GM23338 (cell line): ENCODE measurements at regions not wholly inside any gene's neighbourhood (a gene's known extent, or its start where the extent isn't known, plus 50 kb on each side); places are given as distances from the start of the nearest gene placed in this dataset.

ENCODE experiments used
- ATAC-seq: fragments of 200-7000 bp; cut with Tn5 transposase; 3 replicates; pipeline ENCODE4 v1.9.1; 2020
- DNase-seq: peaks from one replicate; pipeline ENCODE4 v3.0.0-alpha.2; 2015; ENCODE audit warnings: low spot score
- H2AFZ ChIP-seq: fragments of 200-600 bp; sonication (generic); 2 replicates; pipeline ENCODE4 v1.8.0; 2016; ENCODE audit warnings: antibody characterized with exemption, mild to moderate bottlenecking, moderate library complexity
- H3F3A ChIP-seq: fragments of 200-600 bp; sonication (generic); replicated peaks from 2 replicates; pipeline ENCODE4 v1.8.0; 2017; ENCODE audit warnings: antibody characterized with exemption, mixed run types, low read depth
- H3K27ac ChIP-seq: fragments of 200-600 bp; sonication (generic); 2 replicates; pipeline ENCODE4 v1.6.1; 2016; ENCODE audit warnings: low read depth
- H3K27me3 ChIP-seq: fragments of 200-600 bp; sonication (generic); 2 replicates; pipeline ENCODE4 v1.8.0; 2016; ENCODE audit warnings: mild to moderate bottlenecking, mixed run types, moderate library complexity; ENCODE audit not compliant: insufficient read depth
- H3K36me3 ChIP-seq: fragments of 200-600 bp; sonication (generic); 2 replicates; pipeline ENCODE4 v1.8.0; 2016; ENCODE audit warnings: mild to moderate bottlenecking; ENCODE audit not compliant: insufficient read depth
- H3K4me1 ChIP-seq: fragments of 200-600 bp; sonication (generic); 2 replicates; pipeline ENCODE4 v1.8.0; 2016; ENCODE audit warnings: mild to moderate bottlenecking, moderate library complexity; ENCODE audit not compliant: insufficient read depth
- H3K4me2 ChIP-seq: fragments of 200-600 bp; sonication (generic); 2 replicates; pipeline ENCODE4 v1.7.1; 2017; ENCODE audit warnings: mixed run types
- H3K4me3 ChIP-seq: fragments of 200-600 bp; sonication (generic); 2 replicates; pipeline ENCODE4 v1.6.1; 2016; ENCODE audit warnings: mixed run types
- H3K79me2 ChIP-seq: fragments of 200-600 bp; sonication (generic); replicated peaks from 2 replicates; pipeline ENCODE4 v1.8.0; 2017; ENCODE audit warnings: mild to moderate bottlenecking; ENCODE audit not compliant: insufficient read depth
- H3K9me2 ChIP-seq: fragments of 200-600 bp; sonication (generic); 2 replicates; pipeline ENCODE4 v1.8.0; 2017; ENCODE audit not compliant: insufficient read depth
- H4K20me1 ChIP-seq: fragments of 200-600 bp; sonication (generic); replicated peaks from 2 replicates; pipeline ENCODE4 v1.8.0; 2017; ENCODE audit warnings: mild to moderate bottlenecking; ENCODE audit not compliant: insufficient read depth
- H3K27ac Mint-ChIP-seq: 2 replicates; pipeline ENCODE4 v1.8.0; 2020; ENCODE audit warnings: inconsistent platforms, mild to moderate bottlenecking, moderate library complexity, mixed read lengths
- H3K27me3 Mint-ChIP-seq: 3 replicates; pipeline ENCODE4 v1.8.0; 2022; ENCODE audit warnings: low read depth, mild to moderate bottlenecking, moderate library complexity, mixed read lengths, inconsistent platforms; ENCODE audit not compliant: insufficient read depth, poor library complexity
- H3K36me3 Mint-ChIP-seq: 3 replicates; pipeline ENCODE4 v1.8.0; 2021; ENCODE audit warnings: low read depth, mild to moderate bottlenecking, inconsistent platforms, moderate library complexity, mixed read lengths
- H3K4me1 Mint-ChIP-seq: 3 replicates; pipeline ENCODE4 v1.8.0; 2020; ENCODE audit warnings: mild to moderate bottlenecking, inconsistent platforms, mixed read lengths
- H3K4me3 Mint-ChIP-seq: 3 replicates; pipeline ENCODE4 v1.8.0; 2021; ENCODE audit warnings: moderate library complexity, mild to moderate bottlenecking, inconsistent platforms, mixed read lengths
- H3K9me3 Mint-ChIP-seq: 3 replicates; pipeline ENCODE4 v1.8.0; 2020; ENCODE audit warnings: moderate library complexity, mild to moderate bottlenecking, inconsistent platforms, mixed read lengths
- CREB1 ChIP-seq: fragments of 250-450 bp; sonication (Bioruptor Pico); IDR thresholded peaks from 2 replicates; pipeline ENCODE4 v1.5.0; 2020; ENCODE audit warnings: low read depth, mild to moderate bottlenecking, moderate library complexity
- CTCF ChIP-seq, 2 experiments: fragments of 200-600 bp in 1 of 2; sonication (generic) in 1 of 2; conservative IDR thresholded peaks; 2 replicates each; pipeline versions ENCODE4 v1.5.1 to v1.6.1; 2016 to 2017; ENCODE audit warnings: antibody characterized with exemption in 2 of 2, low read depth in 2 of 2, mild to moderate bottlenecking in 2 of 2, moderate library complexity in 1 of 2
- ETS1 ChIP-seq: IDR thresholded peaks from 2 replicates; pipeline ENCODE4 v1.6.1; 2016; ENCODE audit warnings: antibody characterized with exemption
- EZH2 ChIP-seq: fragments of 200-600 bp; sonication (generic); IDR thresholded peaks from one replicate; pipeline ENCODE4 v1.8.0; 2017; ENCODE audit warnings: antibody characterized with exemption, mild to moderate bottlenecking, low read depth; ENCODE audit not compliant: unreplicated experiment
- EZH2phosphoT487 ChIP-seq: fragments of 200-600 bp; sonication (generic); IDR thresholded peaks from one replicate; pipeline ENCODE4 v1.8.1; 2018; ENCODE audit warnings: antibody characterized with exemption; ENCODE audit not compliant: unreplicated experiment
- JUNB ChIP-seq: IDR thresholded peaks from one replicate; pipeline ENCODE4 v1.6.1; 2016; ENCODE audit warnings: antibody characterized with exemption; ENCODE audit not compliant: unreplicated experiment
- NANOG ChIP-seq: IDR thresholded peaks from 2 replicates; pipeline ENCODE4 v1.6.1; 2016; ENCODE audit warnings: antibody characterized with exemption, borderline replicate concordance
- POLR2AphosphoS5 ChIP-seq: IDR thresholded peaks from 2 replicates; pipeline ENCODE4 v1.6.1; 2016; ENCODE audit warnings: antibody characterized with exemption, low read depth
- REST ChIP-seq: IDR thresholded peaks from one replicate; pipeline ENCODE4 v1.6.1; 2018; ENCODE audit warnings: antibody characterized with exemption; ENCODE audit not compliant: unreplicated experiment
- STAT1 ChIP-seq: IDR thresholded peaks from one replicate; pipeline ENCODE4 v1.6.1; 2016; ENCODE audit warnings: antibody characterized with exemption; ENCODE audit not compliant: unreplicated experiment
- ZNF114 ChIP-seq: fragments of 250-450 bp; sonication (Bioruptor Pico); IDR thresholded peaks from 2 replicates; pipeline ENCODE4 v1.5.0; 2020; ENCODE audit warnings: mild to moderate bottlenecking, moderate library complexity
- ZNF331 ChIP-seq: fragments of 250-450 bp; sonication (Bioruptor Pico); IDR thresholded peaks from 2 replicates; pipeline ENCODE4 v1.5.0; 2020; ENCODE audit warnings: low read depth, mild to moderate bottlenecking, moderate library complexity
- ZNF462 ChIP-seq: fragments of 250-450 bp; sonication (Bioruptor Pico); IDR thresholded peaks from 2 replicates; pipeline ENCODE4 v1.5.0; 2020; ENCODE audit warnings: mild to moderate bottlenecking, moderate library complexity

GRCh38 chr5:173796721-173797495 is 91.2 kb upstream of the CPEB4 start:
- Histone ChIP-seq H3K4me1 (no peaks in the 10 kb centered on the region), H3K27ac (no peak overlapping the region), H3K4me2 (no peak overlapping the region), H3K79me2 (no peaks in the 10 kb centered on the region), H3K27me3 (no peaks in the 10 kb centered on the region), H3K9me2 (0 out of 2 replicates have a peak, but pooled peaks cover 3% of the 10 kb centered on the region), H3K36me3 (no peaks in the 10 kb centered on the region), H4K20me1 (no peaks in the 10 kb centered on the region), H3K4me3 (no peak overlapping the region), H3F3A (no peaks in the 10 kb centered on the region), H2AFZ (peak overlapping the region; percentile 25; the same call in 1 of the 2 replicates)
- Mint-ChIP-seq H3K27me3 (peaks cover 7% of the 10 kb centered on the region), H3K9me3 (no peaks in the 10 kb centered on the region), H3K36me3 (no peaks in the 10 kb centered on the region), H3K4me1 (peaks cover 5% of the 10 kb centered on the region; the same call in 2 of the 3 replicates), H3K4me3 (no peak overlapping the region), H3K27ac (no peak overlapping the region)
- ATAC-seq (no peak), DNase-seq (no peak)
- TF ChIP-seq POLR2AphosphoS5 (no peak), ZNF114 (no peak), ETS1 (no peak), NANOG (no peak), STAT1 (no peak), EZH2 (no peak), CTCF (conservative IDR thresholded peaks at IDR 0.05; ENCODE audit: low read depth in 2 of 2) (no peak), EZH2phosphoT487 (no peak), CREB1 (no peak), ZNF331 (CRISPR knock-in tag) (no peak), REST (no peak), JUNB (no peak), ZNF462 (CRISPR knock-in tag) (no peak)
